Panc1 (cell line): ENCODE measurements at regions not wholly inside any gene's neighbourhood (a gene's known extent, or its start where the extent isn't known, plus 50 kb on each side); places are given as distances from the start of the nearest gene placed in this dataset.

Experiments
- SIN3A ChIP-seq: IDR thresholded peaks from 2 replicates; pipeline ENCODE4 v1.6.1; 2012; ENCODE audit warnings: low read depth, mild to moderate bottlenecking, low read length, moderate library complexity, borderline replicate concordance; ENCODE audit not compliant: insufficient read depth
- TF ChIP-seq, protein P1 (sequence below): fragments of 450-650 bp; IDR thresholded peaks from 2 replicates; pipeline ENCODE4 v1.5.1; 2017; ENCODE audit warnings: mild to moderate bottlenecking

DNA sequence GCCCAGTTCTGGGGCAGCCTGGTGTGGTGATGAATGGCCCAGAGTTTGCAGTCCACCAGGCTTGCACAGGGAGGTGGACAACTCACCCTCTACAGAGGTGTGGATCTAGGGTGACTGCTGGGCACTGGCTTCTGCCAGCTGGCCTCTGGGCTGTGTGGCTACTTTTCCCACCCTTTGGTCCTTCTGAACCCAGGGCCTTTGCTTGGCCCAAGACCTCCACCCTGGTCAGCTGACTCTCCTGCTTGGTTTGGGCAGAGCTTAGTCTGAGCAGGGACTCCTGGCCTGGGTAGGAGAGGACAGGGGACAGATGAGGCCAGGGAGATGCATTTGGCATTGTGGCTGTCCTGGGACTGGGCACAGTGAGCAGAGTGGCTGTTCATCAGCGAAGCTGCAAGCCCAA is 83.0 kb upstream of the SHANK2 start:
- TF ChIP-seq, protein P1, sequence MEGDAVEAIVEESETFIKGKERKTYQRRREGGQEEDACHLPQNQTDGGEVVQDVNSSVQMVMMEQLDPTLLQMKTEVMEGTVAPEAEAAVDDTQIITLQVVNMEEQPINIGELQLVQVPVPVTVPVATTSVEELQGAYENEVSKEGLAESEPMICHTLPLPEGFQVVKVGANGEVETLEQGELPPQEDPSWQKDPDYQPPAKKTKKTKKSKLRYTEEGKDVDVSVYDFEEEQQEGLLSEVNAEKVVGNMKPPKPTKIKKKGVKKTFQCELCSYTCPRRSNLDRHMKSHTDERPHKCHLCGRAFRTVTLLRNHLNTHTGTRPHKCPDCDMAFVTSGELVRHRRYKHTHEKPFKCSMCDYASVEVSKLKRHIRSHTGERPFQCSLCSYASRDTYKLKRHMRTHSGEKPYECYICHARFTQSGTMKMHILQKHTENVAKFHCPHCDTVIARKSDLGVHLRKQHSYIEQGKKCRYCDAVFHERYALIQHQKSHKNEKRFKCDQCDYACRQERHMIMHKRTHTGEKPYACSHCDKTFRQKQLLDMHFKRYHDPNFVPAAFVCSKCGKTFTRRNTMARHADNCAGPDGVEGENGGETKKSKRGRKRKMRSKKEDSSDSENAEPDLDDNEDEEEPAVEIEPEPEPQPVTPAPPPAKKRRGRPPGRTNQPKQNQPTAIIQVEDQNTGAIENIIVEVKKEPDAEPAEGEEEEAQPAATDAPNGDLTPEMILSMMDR = no peak
- TF ChIP-seq SIN3A = no peak
